Uterus (tissue), 2 donors: ENCODE measurements at regions not wholly inside any gene's neighbourhood (a gene's known extent, or its start where the extent isn't known, plus 50 kb on each side); places are given as distances from the start of the nearest gene placed in this dataset.

ENCODE experiments used
- CTCF ChIP-seq, 4 experiments: fragments of 200-600 bp in 2 of 4; fragments of 450-650 bp in 2 of 4; sonication (generic) in 2 of 4; IDR thresholded peaks; one replicate each; pipeline ENCODE4 v1.5.1; 2016 to 2019; ENCODE audit warnings: antibody characterized with exemption in 4 of 4, mild to moderate bottlenecking in 2 of 4, moderate library complexity in 1 of 4
- POLR2A ChIP-seq, 2 donors: fragments of 450-650 bp; IDR thresholded peaks; one replicate each; pipeline ENCODE4 v1.6.1; 2016; ENCODE audit warnings: antibody characterized with exemption in 2 of 2, mild to moderate bottlenecking in 1 of 2, moderate library complexity in 1 of 2

GRCh38 chr5:96141749-96142148, 180.1 kb upstream of the ELL2 start:
- TF ChIP-seq CTCF (IDR thresholded peaks at IDR 0.05), result no peak
- TF ChIP-seq POLR2A (IDR thresholded peaks at IDR 0.05), result no peak
